ENCODE measurements at regions not wholly inside any gene's neighbourhood (a gene's known extent, or its start where the extent isn't known, plus 50 kb on each side); places are given as distances from the start of the nearest gene placed in this dataset.
"Not testable (repeated sequence)": the region's sequence is repeated elsewhere in the genome, so short reads cannot be mapped to it uniquely, and the experiment has no call there.

DNA sequence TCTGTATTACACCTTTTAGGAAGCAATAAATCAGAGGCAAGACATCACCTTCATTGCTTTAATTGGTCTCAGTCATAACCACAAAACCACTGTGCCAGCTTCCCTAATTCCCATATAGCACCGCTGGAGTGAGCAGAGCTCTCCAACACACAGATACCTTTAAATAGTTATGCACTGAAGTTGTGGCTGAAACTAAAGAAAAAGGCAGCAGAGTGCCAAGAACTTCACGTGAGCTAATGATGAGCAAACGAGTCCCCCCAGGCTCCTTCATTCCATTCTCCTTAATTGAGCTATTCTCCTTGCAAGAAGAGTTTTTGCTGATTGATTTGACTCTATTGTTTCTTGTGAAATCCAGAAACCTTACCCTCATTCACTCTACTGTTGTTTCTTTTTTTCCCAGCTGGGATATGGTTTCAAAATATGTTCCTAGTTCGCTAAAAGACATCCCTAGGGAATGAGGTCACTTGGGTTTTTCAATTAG, 501.5 kb downstream of the SPATA31D1 start (continued):
- TF ChIP-seq MYNN (IDR thresholded peaks at IDR 0.05) (no peak), MYNN (CRISPR knock-in tag; IDR thresholded peaks at IDR 0.05) (no peak)

DNA sequence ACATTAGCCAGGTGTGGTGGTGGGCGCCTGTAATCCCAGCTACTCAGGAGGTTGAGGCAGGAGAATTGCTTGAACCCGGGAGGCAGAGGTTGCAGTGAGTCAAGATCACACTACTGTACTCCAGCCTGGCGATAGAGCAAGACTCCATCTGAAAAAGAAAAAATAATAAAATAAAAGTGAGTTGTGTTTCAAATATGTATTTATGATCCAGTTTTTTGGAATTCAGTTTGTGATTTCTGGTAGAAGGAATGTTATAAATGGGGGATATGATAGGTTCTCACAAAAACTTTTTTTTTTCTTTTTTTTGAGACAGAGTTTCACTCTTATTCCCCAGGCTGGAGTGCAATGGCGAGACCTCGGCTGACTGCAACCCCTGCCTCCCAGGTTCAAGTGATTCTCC, 502.2 kb downstream of the SPATA31D1 start:
- H3K9me1 ChIP-seq (ENCODE audit: control insufficient read depth, insufficient read depth, low read length); FAIRE-seq; H3K79me2 ChIP-seq (ENCODE audit: control insufficient read depth, insufficient read depth, low read length); CTCF ChIA-PET (ENCODE audit: low intra/inter-chr PET ratio); H3K4me3 ChIP-seq; H3K9ac ChIP-seq (ENCODE audit: insufficient read depth in 1 of 2, low read depth in 2 of 2, low read length in 2 of 2); ATAC-seq; H2AFZ ChIP-seq (ENCODE audit: low read depth, low read length); H3K9me3 ChIP-seq (replicated peaks; ENCODE audit: control insufficient read depth, insufficient read depth, low read depth, low read length); H3K27ac ChIP-seq (ENCODE audit: extremely low read depth, low read depth, low read length); in situ Hi-C loops (cut with MboI); H3K36me3 ChIP-seq (ENCODE audit: control insufficient read depth, insufficient read depth, low read length); intact Hi-C loops (cut with micrococcal nuclease); H3K27me3 ChIP-seq (ENCODE audit: control insufficient read depth in 2 of 2, insufficient read depth in 2 of 2, low read length in 2 of 2); H3K4me1 ChIP-seq (replicated peaks in 1 of 2; ENCODE audit: control insufficient read depth in 2 of 2, insufficient read depth in 2 of 2, low read length in 2 of 2); DNase-seq (ENCODE audit: extremely low read depth in 1 of 4, low spot score in 3 of 4); H4K20me1 ChIP-seq (replicated peaks; ENCODE audit: control insufficient read depth, insufficient read depth, low read length); H3K4me2 ChIP-seq (ENCODE audit: insufficient read depth, low read length); POLR2A ChIA-PET; BruUV-seq (replicated peaks): not testable (repeated sequence)
- 0% methylated on average over 1 of the region's 5 CpGs for WGBS (ENCODE audit: insufficient coverage, low coverage, missing lambda C conversion rate)

DNA sequence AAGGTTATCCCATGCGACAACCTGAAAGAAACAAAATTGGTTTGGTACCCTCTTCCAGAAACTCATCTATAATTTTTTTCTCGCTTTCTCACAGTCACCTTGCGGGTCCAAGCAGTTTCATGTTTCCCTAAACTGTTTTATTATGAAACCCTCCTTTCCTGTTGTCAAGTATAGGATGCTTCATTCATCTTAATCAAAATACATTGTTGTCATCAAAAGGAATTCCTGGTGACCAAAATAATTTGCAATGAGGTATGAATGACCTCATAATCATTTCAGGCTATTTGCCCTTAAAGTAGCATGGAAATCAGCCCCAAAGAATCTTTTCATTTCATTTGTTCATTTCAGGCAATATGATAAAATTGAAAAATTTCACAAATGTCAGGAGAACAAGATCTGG, 503.0 kb downstream of the SPATA31D1 start:
- no peak overlapping the region for H3K4me3 ChIP-seq
- TF ChIP-seq TBL1XR1 (IDR thresholded peaks at IDR 0.05; ENCODE audit: low read length in 2 of 2): no peak
- TF ChIP-seq, protein P1, sequence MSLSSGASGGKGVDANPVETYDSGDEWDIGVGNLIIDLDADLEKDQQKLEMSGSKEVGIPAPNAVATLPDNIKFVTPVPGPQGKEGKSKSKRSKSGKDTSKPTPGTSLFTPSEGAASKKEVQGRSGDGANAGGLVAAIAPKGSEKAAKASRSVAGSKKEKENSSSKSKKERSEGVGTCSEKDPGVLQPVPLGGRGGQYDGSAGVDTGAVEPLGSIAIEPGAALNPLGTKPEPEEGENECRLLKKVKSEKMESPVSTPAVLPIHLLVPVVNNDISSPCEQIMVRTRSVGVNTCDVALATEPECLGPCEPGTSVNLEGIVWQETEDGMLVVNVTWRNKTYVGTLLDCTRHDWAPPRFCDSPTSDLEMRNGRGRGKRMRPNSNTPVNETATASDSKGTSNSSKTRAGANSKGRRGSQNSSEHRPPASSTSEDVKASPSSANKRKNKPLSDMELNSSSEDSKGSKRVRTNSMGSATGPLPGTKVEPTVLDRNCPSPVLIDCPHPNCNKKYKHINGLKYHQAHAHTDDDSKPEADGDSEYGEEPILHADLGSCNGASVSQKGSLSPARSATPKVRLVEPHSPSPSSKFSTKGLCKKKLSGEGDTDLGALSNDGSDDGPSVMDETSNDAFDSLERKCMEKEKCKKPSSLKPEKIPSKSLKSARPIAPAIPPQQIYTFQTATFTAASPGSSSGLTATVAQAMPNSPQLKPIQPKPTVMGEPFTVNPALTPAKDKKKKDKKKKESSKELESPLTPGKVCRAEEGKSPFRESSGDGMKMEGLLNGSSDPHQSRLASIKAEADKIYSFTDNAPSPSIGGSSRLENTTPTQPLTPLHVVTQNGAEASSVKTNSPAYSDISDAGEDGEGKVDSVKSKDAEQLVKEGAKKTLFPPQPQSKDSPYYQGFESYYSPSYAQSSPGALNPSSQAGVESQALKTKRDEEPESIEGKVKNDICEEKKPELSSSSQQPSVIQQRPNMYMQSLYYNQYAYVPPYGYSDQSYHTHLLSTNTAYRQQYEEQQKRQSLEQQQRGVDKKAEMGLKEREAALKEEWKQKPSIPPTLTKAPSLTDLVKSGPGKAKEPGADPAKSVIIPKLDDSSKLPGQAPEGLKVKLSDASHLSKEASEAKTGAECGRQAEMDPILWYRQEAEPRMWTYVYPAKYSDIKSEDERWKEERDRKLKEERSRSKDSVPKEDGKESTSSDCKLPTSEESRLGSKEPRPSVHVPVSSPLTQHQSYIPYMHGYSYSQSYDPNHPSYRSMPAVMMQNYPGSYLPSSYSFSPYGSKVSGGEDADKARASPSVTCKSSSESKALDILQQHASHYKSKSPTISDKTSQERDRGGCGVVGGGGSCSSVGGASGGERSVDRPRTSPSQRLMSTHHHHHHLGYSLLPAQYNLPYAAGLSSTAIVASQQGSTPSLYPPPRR (CRISPR knock-in tag; IDR thresholded peaks at IDR 0.05; ENCODE audit: borderline replicate concordance): no peak
- TF ChIP-seq ZKSCAN1 (IDR thresholded peaks at IDR 0.05; ENCODE audit: low read depth, low read length): no peak
- no peak for TF ChIP-seq SMARCC2 (IDR thresholded peaks at IDR 0.05; ENCODE audit: low read depth)
- no peak for TF ChIP-seq NELFE (IDR thresholded peaks at IDR 0.05; ENCODE audit: insufficient read depth, insufficient read length)
- no peaks in the 10 kb centered on the region for H3K36me3 ChIP-seq (ENCODE audit: control insufficient read depth, insufficient read depth, low read length)
- no peaks in the 10 kb centered on the region for H3K9me3 ChIP-seq (replicated peaks; ENCODE audit: control insufficient read depth, insufficient read depth, low read depth, low read length)
- ChIA-PET CTCF (ENCODE audit: low intra/inter-chr PET ratio) (no interaction called here), POLR2A (no interaction called here)
- no peak overlapping the region for H3K27ac ChIP-seq (ENCODE audit: extremely low read depth, low read depth, low read length)
- ATAC-seq (no peak), FAIRE-seq (no peak), DNase-seq (ENCODE audit: extremely low read depth in 1 of 4, low spot score in 3 of 4) (no peak)
- WGBS (ENCODE audit: insufficient coverage, low coverage, missing lambda C conversion rate): 0% methylated on average over 3 of the region's 3 CpGs
- no peaks in the 10 kb centered on the region for H3K4me1 ChIP-seq (replicated peaks in 1 of 2; ENCODE audit: control insufficient read depth in 2 of 2, insufficient read depth in 2 of 2, low read length in 2 of 2)
- no peak overlapping the region for H3K4me2 ChIP-seq (ENCODE audit: insufficient read depth, low read length)
- no TSS peak for BruUV-seq (replicated peaks)
- in situ Hi-C loops (cut with MboI): no loop called here
- H4K20me1 ChIP-seq (replicated peaks; ENCODE audit: control insufficient read depth, insufficient read depth, low read length): no peaks in the 10 kb centered on the region
- no peak overlapping the region for H2AFZ ChIP-seq (ENCODE audit: low read depth, low read length)
- no peaks in the 10 kb centered on the region for H3K27me3 ChIP-seq (ENCODE audit: control insufficient read depth in 2 of 2, insufficient read depth in 2 of 2, low read length in 2 of 2)
- H3K9me1 ChIP-seq (ENCODE audit: control insufficient read depth, insufficient read depth, low read length): no peaks in the 10 kb centered on the region
- no peaks in the 10 kb centered on the region for H3K79me2 ChIP-seq (ENCODE audit: control insufficient read depth, insufficient read depth, low read length)
- intact Hi-C loops (cut with micrococcal nuclease): no loop called here
- no peak overlapping the region for H3K9ac ChIP-seq (ENCODE audit: insufficient read depth in 1 of 2, low read depth in 2 of 2, low read length in 2 of 2)

Measured in K562 (cell line).